ENCODE measurements at regions not wholly inside any gene's neighbourhood (a gene's known extent, or its start where the extent isn't known, plus 50 kb on each side); places are given as distances from the start of the nearest gene placed in this dataset.

DNA sequence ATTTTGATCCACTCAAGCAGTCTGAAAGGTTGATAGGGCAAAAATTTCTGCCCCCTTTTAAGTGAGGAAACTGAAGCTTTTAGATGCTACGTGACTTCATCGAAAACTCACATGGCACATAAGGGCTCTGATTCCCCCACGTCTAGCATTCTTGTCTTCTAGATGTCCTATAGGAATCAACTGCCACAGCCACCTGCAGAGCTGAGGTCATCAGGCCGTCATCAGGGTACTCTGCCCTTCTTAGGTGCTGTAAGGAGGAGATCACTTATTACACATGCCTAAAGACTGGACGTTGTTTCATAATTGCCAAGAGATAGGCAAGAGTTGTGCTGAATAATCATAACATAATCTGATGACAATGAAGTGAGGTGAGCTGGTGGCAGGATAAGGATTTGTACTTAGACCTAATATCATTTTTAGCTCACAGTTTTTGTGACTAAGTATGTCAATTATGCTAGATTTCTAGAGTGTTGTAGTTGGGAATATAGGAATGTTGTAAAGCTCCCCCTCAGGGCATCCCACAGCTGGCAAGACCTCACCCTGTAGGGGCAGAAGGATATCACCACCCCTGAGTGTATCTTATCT is 349.4 kb downstream of the METTL15 start:
- DNase-seq: no peak

DNA sequence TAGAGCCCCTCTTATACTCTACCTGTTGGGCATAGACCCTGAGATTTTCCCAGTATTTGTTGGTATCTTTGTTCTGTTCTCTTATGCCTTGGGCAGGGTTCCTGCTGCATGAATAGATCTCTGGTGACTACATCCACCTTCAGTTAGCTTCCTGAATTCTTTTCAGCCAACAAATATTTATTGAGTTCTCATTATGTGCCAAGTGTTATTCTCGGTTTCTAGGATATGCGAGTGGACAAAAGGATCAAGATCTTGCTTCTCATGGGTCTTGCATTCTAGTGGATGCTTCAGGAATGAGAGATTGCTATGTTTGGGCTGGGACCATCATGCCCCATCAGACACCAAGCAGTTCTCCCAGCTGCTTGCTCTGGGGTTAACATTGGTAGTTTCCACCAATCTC is 340.0 kb downstream of the METTL15 start:
- DNase-seq: no peak

DNA sequence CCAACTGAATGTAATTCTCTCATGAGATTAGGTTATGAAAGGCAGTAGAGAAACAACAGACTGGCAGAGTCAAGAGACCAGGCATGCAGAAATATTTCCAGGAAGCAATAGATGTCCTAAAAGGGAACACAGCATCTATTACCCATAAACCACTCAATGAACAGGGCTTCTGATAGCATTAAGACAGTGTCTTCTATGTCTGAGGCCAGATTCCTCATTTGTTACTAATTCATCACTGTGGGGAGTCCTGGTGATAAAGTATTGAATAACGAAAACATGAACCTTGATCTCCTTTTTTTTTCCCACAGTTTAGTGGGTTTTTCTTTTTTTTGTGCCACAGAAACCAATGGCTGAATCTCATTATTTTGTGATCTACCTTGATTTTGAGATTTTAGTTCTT is 339.0 kb downstream of the METTL15 start:
- no peak for DNase-seq

DNA sequence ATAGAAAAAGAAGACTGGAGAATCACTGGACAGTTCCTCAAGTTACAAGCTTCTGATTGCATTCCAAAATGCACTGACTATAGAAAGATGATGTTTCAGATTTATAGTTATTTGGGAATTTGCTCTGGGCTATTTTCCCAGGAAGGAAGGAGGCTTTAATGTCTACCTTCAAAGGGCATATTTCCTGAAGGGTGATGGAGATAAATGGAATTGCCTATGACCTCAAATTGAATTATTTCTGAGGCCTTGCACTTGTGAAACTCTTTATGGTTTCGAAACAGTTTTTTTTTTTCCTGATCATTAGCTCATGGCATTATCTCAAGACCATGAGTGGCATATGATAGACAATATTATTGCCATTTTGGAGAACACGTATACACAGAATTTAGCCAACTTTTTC is 333.9 kb downstream of the METTL15 start:
- DNase-seq: no peak

DNA sequence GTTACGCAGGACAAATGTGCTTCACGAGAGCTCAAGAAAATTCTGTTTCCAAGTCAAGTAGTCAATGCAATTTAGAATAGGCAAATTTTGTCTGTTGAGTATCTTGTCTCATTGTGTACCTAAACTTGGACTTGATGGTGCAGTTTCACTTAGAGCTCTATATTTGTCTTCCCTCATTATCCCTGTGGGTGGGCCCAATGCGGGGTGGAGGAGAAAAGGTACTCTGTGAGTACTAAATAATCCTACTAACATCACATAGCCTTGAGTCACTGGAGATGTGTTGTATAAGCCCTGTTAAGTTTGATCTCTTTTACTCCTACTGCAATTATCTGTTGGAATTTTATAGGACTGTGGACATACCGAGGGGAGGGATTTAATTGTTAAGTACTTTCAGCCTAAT is 331.2 kb downstream of the METTL15 start:
- no peak for DNase-seq

DNA sequence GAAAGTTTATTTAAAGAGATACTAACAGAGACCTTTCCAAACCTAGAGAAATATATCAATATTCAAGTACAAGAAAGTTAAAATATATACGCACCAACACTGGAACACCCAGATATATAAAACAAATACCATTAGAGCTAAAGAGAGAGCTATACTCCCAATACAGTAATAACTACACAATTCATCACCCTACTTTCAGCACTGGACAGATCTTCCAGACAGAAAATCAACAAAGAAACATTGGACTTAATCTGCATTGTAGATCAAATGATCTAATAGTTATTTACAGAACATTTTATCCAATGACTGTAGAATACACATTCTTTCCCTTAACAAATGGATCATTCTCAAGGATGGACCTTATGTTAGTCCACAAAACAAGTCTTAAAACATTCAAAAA is 311.9 kb downstream of the METTL15 start:
- no peak for DNase-seq

DNA sequence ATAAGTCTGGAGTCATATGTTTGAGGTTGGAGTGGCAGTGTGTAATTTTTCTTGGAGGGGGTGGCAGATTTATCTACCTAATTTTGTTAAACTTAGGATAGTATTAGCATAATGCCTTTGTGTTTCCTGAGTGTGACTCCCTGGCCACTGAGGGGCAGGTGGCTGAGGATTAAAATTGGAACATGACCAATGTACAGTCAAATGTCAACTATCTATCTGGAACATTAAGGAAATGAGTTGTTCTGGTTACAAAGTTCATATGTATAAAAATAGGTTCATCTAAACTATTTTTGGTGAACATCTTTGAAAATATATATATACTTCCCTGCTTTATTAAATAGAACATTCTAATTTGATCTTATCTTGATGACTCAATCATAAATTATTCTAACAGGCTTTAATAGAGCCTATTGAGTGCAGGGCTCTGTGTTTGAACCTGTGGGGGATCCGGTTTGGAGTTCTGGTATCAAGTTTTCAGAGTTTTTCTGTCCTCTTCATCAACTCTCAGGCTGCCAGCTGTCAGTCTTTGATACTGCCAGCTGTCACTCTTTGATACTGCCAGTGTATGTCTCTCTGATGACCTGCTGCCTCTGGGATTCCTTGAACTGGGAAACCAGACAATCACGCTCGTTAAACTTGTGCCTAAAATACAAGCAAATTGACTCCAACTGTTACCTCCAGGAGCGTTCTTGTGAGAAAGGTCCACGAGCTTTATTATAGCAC is 309.6 kb downstream of the METTL15 start:
- DNase-seq: no peak

DNA sequence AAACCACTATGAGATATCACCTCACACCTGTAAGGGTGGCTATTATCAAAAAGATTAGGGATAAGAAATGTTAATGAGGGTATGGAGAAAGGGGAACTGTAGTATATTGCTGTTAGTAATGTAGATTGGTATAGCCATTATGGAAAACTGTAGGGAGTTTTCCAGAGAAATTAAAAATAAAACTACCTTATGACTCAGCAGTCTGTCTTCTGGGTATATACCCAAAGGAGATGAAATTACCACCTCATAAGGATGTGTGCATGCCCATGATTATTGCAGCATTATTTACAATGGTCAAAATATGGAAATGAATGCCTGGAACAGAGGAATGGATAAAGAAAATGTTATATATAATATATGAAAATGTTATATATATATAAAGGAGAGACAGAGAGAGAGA is 303.8 kb downstream of the METTL15 start:
- DNase-seq: no peak

DNA sequence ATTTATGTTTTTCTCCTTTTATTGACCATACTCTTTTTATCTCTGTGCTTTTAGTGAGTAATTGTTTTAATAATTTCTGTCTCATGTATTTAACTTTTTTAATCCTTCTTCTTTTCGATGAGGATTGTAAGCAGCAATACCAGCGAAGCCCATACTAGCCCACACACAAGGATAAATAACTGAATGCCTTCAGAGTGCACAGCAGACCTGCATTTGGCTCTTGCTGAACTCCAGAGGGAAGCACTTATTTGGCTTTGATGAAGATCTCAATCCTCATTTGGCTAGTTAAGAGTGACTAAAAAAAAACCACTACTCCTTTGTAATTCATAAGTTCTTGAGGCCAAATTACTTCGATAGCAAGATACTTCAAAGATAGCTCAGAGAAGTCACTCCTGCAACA is 293.3 kb downstream of the METTL15 start:
- DNase-seq: no peak

DNA sequence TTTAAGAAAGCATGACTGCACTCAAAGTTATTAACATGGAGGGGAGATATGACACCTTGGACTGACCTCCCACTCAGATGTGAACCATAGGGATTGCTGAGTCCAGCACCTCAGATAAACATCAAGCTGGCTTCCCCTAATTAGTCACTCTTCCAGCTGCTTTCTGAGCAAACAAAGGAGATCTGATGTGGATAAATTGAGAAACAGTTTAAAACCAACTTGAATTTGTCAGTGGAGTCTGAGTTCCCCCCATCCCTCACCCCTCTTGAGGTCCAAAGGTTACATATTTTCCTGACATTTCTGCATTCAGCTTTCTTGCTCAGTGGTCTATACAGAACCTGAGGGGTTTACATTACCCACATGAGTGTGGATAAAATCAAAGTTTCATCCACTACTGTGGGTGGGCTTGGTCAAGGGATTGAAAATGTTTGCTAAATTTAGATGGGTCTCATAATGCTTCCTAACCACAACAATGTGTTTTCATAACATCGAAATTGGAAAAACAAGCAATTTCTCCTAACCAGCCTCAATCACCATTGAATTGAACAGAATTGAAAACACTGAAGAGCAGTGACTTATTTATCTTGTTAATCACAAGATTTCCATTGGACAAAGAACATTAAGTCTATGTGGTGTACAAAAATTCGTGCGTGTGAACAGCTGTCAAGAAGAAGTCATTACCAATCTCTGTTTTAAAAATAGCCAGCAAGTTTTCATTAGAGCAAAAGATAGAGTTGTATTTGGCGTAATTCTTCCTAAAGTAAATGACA is 292.3 kb downstream of the METTL15 start:
- DNase-seq: no peak

DNA sequence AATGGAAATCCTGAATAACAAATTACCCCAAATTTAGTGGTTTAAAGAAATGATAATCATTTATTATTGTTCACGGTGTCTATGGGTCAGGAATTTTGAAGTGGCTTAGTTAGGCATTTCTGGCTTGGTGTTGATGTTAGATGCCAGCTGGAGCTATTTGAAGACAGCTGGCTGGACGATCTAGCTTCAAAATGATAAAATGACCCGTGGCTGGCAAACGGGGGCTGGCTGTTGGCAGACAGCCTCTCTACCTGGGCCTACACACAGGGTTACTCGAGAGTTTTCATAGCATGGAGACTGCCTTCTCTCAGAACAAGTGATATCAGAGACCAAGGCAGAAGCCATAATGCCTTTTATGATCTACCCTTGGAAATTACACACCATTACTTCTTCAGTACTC is 285.2 kb downstream of the METTL15 start:
- no peak for DNase-seq

DNA sequence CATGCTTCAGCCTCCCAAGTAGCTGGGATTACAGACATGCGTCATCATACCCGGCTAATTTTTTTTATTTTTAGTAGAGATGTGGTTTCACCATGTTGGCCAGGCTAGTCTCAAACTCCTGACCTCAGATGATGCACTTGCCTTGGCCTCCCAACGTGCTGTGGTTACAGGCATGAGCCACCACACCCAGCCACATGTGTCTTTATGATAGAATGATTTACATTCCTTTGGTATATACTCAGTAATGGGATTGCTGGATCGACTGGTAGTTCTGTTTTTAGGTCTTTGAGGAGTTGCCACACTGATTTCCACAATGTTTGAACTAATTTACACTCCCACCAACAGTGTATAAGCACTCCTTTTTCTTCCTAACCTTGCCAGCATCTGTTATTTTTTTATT is 276.2 kb downstream of the METTL15 start:
- DNase-seq: peak; percentile 67

DNA sequence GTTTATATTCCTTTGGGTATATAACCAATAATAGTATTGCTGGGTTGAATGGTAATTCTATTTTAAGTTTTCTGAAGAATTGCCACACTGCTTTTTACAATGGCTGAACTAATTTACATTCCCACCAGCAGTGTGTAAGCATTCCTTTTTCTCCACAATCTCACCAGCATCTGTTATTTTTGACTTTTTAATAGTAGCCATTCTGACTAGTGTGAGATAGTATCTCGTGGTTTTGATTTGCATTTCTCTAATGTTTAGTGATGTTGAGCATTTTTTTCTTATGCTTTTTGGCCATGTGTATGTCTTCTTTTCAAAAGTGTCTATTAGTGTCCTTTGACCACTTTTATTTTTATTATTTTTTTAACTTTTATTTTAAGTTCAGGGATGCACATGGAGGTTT is 275.3 kb downstream of the METTL15 start:
- no peak for DNase-seq

Data from T1000 (cell line).